PFSK-1 (cell line): ENCODE measurements at regions not wholly inside any gene's neighbourhood (a gene's known extent, or its start where the extent isn't known, plus 50 kb on each side); places are given as distances from the start of the nearest gene placed in this dataset.

ENCODE experiments used
- FOXP2 ChIP-seq: optimal IDR thresholded peaks from 2 replicates; pipeline ENCODE3; 2011; ENCODE audit warnings: borderline replicate concordance, control low read depth, inconsistent platforms; ENCODE audit not compliant: insufficient read depth; ENCODE audit errors: extremely low read length, extremely low read depth
- POLR2AphosphoS5 ChIP-seq: IDR thresholded peaks from 2 replicates; pipeline ENCODE4 v1.6.1; 2012; ENCODE audit warnings: low read depth, mild to moderate bottlenecking, control low read depth, low read length, moderate library complexity
- REST ChIP-seq, 2 experiments: IDR thresholded peaks; 2 replicates each; pipeline versions ENCODE4 v1.6.1 to v1.8.0; 2011 to 2012; ENCODE audit warnings: low read depth in 2 of 2, low read length in 2 of 2, control low read depth in 1 of 2, inconsistent platforms in 1 of 2, mild to moderate bottlenecking in 1 of 2, moderate library complexity in 1 of 2; ENCODE audit not compliant: insufficient read depth in 1 of 2
- SIN3A ChIP-seq: IDR thresholded peaks from 2 replicates; pipeline ENCODE4 v1.6.1; 2012; ENCODE audit warnings: mild to moderate bottlenecking, low read length, moderate library complexity, borderline replicate concordance; ENCODE audit not compliant: insufficient read depth
- TAF1 ChIP-seq: IDR thresholded peaks from 2 replicates; pipeline ENCODE4 v1.6.1; 2012; ENCODE audit warnings: low read length, control low read depth, borderline replicate concordance; ENCODE audit not compliant: insufficient read depth

DNA sequence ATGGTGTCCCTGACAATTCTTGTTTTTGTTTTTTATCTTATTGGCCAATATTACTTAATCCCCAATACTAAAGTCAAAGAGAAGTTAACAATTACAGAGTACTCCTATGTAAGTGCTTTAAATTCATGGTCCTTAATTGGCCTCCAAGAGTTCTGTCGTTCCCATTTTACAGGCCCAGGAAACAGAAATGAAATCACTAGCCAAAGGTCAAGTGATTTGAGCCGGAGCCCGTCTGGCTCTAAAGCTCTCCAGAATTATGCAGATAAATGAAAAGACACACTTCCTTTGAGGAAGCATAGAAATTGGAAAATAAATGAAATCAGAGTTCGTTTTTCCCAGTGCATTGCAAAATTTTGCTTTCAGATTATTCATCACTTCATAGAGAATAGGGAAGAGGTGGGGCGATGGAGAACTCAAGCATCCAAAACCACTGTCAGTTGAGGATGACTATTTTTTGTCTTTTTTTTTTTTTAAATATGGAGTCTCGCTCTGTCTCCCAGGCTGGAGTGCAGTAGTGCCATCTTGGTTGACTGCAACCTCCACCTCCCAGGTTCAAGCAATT lies 78.5 kb downstream of the MAP1LC3B2 start:
- TF ChIP-seq FOXP2, result no peak
- TF ChIP-seq REST (IDR thresholded peaks at IDR 0.05; ENCODE audit: insufficient read depth in 1 of 2, low read depth in 2 of 2, low read length in 2 of 2), result no peak
- TF ChIP-seq TAF1, result no peak
- TF ChIP-seq POLR2AphosphoS5, result no peak
- no peak for TF ChIP-seq SIN3A

GRCh38 chr12:116636608-116637519 lies 77.7 kb downstream of the MAP1LC3B2 start:
- TF ChIP-seq TAF1 (no peak), FOXP2 (no peak), SIN3A (no peak), POLR2AphosphoS5 (no peak), REST (IDR thresholded peaks at IDR 0.05; ENCODE audit: insufficient read depth in 1 of 2, low read depth in 2 of 2, low read length in 2 of 2) (no peak)

DNA sequence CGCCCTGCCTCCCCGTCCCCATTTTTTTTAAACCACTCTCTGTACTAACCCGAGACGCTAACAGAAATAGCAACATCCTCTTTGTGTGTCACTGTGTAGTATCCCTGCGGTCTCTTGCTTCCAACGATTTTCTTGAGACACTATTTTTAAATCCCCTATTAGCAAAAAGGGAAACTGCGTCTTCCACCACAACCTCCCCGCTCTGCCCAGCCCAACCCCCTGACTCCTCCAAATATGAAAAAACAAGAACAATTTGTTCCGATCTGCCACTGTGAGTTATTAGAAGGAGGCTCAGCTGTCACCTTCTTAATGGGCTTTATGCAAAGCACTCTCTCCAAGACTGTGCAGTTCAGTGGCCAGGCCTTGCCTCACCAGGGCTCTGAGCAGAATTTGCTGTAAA lies 76.3 kb downstream of the MAP1LC3B2 start:
- no peak for TF ChIP-seq FOXP2
- no peak for TF ChIP-seq POLR2AphosphoS5
- no peak for TF ChIP-seq REST (IDR thresholded peaks at IDR 0.05; ENCODE audit: insufficient read depth in 1 of 2, low read depth in 2 of 2, low read length in 2 of 2)
- no peak for TF ChIP-seq TAF1
- no peak for TF ChIP-seq SIN3A

- no peak for TF ChIP-seq REST (IDR thresholded peaks at IDR 0.05; ENCODE audit: insufficient read depth in 1 of 2, low read depth in 2 of 2, low read length in 2 of 2)
- no peak for TF ChIP-seq TAF1
- TF ChIP-seq POLR2AphosphoS5, result no peak
- no peak for TF ChIP-seq FOXP2
- TF ChIP-seq SIN3A, result no peak
Observed at GRCh38 chr12:116633476-116633875, 74.3 kb downstream of the MAP1LC3B2 start.
